DMS114 treated with DMSO at 0.1 percent for 48 hours (cell line): ENCODE measurements at regions not wholly inside any gene's neighbourhood (a gene's known extent, or its start where the extent isn't known, plus 50 kb on each side); places are given as distances from the start of the nearest gene placed in this dataset.

ENCODE experiments used
- DNase-seq: peaks from one replicate; lab custom pipeline; 2025; ENCODE audit not compliant: unreplicated experiment; lab: John Stamatoyannopoulos, UW

GRCh38 chr10:10503772-10504171, 513.9 kb upstream of the CELF2 start:
- no peak for DNase-seq

GRCh38 chr10:10508211-10508610, 509.5 kb upstream of the CELF2 start:
- DNase-seq: no peak

- DNase-seq: no peak
These were observed 507.5 kb upstream of the CELF2 start for GRCh38 chr10:10510179-10510578.

GRCh38 chr10:10513067-10513466, 504.6 kb upstream of the CELF2 start:
- no peak for DNase-seq

GRCh38 chr10:10513898-10514297, 503.8 kb upstream of the CELF2 start:
- DNase-seq: no peak

- DNase-seq: no peak
These were observed 502.9 kb upstream of the CELF2 start for GRCh38 chr10:10514797-10515196.

- DNase-seq: no peak
These were observed 502.0 kb upstream of the CELF2 start for GRCh38 chr10:10515479-10516204.

GRCh38 chr10:10516346-10517130, 501.1 kb upstream of the CELF2 start:
- DNase-seq: no peak

- no peak for DNase-seq
These were observed 499.8 kb upstream of the CELF2 start for GRCh38 chr10:10517866-10518265.

GRCh38 chr10:10519674-10520073, 498.0 kb upstream of the CELF2 start:
- no peak for DNase-seq

- DNase-seq: no peak
These were observed 496.9 kb upstream of the CELF2 start for GRCh38 chr10:10520491-10521385.

- no peak for DNase-seq
These were observed 490.8 kb upstream of the CELF2 start for GRCh38 chr10:10526846-10527245.

- DNase-seq: no peak
These were observed 489.7 kb upstream of the CELF2 start for GRCh38 chr10:10527861-10528562.

GRCh38 chr10:10528563-10528910, 489.1 kb upstream of the CELF2 start:
- no peak for DNase-seq

GRCh38 chr10:10530313-10530712, 487.4 kb upstream of the CELF2 start:
- no peak for DNase-seq

GRCh38 chr10:10532236-10532635, 485.4 kb upstream of the CELF2 start:
- DNase-seq: no peak

- no peak for DNase-seq
These were observed 484.8 kb upstream of the CELF2 start for GRCh38 chr10:10532826-10533225.

GRCh38 chr10:10533437-10533836, 484.2 kb upstream of the CELF2 start:
- DNase-seq: no peak

- no peak for DNase-seq
These were observed 479.3 kb upstream of the CELF2 start for GRCh38 chr10:10538326-10538725.

- DNase-seq: no peak
These were observed 477.3 kb upstream of the CELF2 start for GRCh38 chr10:10540398-10540797.

GRCh38 chr10:10542477-10542876, 475.2 kb upstream of the CELF2 start:
- no peak for DNase-seq
